Activated CD8-positive, alpha-beta T cell treated with anti-CD3 and anti-CD28 coated beads for 36 hours (primary cell): ENCODE measurements at regions not wholly inside any gene's neighbourhood (a gene's known extent, or its start where the extent isn't known, plus 50 kb on each side); places are given as distances from the start of the nearest gene placed in this dataset.

Experiments
- ATAC-seq: fragments of 200-7000 bp; cut with Tn5 transposase; one replicate; pipeline ENCODE4 v1.10.0; 2021; ENCODE audit warnings: mild to moderate bottlenecking, moderate library complexity
- CTCF ChIA-PET: fragments of 350-600 bp; sonication (Branson Sonifier 250); formaldehyde crosslinking; loops from one replicate; lab custom pipeline; 2021; ENCODE audit warnings: antibody characterized with exemption; lab: Charles Lee
- POLR2A ChIA-PET: fragments of 350-600 bp; sonication (Branson Sonifier 250); formaldehyde crosslinking; loops from one replicate; lab custom pipeline; 2021; ENCODE audit warnings: antibody characterized with exemption; lab: Charles Lee
- DNase-seq: peaks from one replicate; pipeline ENCODE4 v3.0.0-alpha.2; 2020
- H3K27ac Mint-ChIP-seq: one replicate; pipeline ENCODE4 v1.8.0; 2021; ENCODE audit warnings: mild to moderate bottlenecking, mixed read lengths
- H3K27me3 Mint-ChIP-seq: one replicate; pipeline ENCODE4 v1.8.0; 2021; ENCODE audit warnings: mixed read lengths
- H3K36me3 Mint-ChIP-seq: one replicate; pipeline ENCODE4 v1.8.0; 2021; ENCODE audit warnings: low read depth, mixed read lengths
- H3K4me1 Mint-ChIP-seq: one replicate; pipeline ENCODE4 v1.8.0; 2021; ENCODE audit warnings: low read depth, mixed read lengths
- H3K4me3 Mint-ChIP-seq: one replicate; pipeline ENCODE4 v1.8.0; 2021; ENCODE audit warnings: mild to moderate bottlenecking, moderate library complexity, mixed read lengths
- H3K9me3 Mint-ChIP-seq: one replicate; pipeline ENCODE4 v1.8.0; 2021; ENCODE audit warnings: mixed read lengths
- CTCF ChIP-seq: fragments of 200-600 bp; IDR thresholded peaks from one replicate; pipeline ENCODE4 v1.8.0; 2022; ENCODE audit warnings: antibody characterized with exemption, mild to moderate bottlenecking
- intact Hi-C: fragments of 100-400 bp; cut with micrococcal nuclease; formaldehyde crosslinking; loops from one replicate; pipeline ENCODE4 v1.10.0; 2022

GRCh38 chr6:21733311-21733710 lies 139.8 kb downstream of the SOX4 start:
- intact Hi-C loops: no loop called here

GRCh38 chr6:21734204-21734603 lies 140.7 kb downstream of the SOX4 start:
- H3K4me3 Mint-ChIP-seq: no peak overlapping the region
- H3K27ac Mint-ChIP-seq: no peak overlapping the region
- POLR2A ChIA-PET: no interaction called here
- TF ChIP-seq CTCF: no peak
- intact Hi-C loops: no loop called here
- H3K27me3 Mint-ChIP-seq: peaks cover 12% of the 10 kb centered on the region
- CTCF ChIA-PET: no interaction called here
- ATAC-seq (no peak), DNase-seq (no peak)
- H3K36me3 Mint-ChIP-seq: no peaks in the 10 kb centered on the region
- no peaks in the 10 kb centered on the region for H3K9me3 Mint-ChIP-seq
- peaks cover 5% of the 10 kb centered on the region for H3K4me1 Mint-ChIP-seq

More at GRCh38 chr6:21733311-21733710, 139.8 kb downstream of the SOX4 start:
- Mint-ChIP-seq H3K27me3 (peaks cover 12% of the 10 kb centered on the region), H3K36me3 (no peaks in the 10 kb centered on the region), H3K27ac (no peak overlapping the region), H3K9me3 (no peaks in the 10 kb centered on the region), H3K4me1 (peaks cover 5% of the 10 kb centered on the region), H3K4me3 (no peak overlapping the region)
- no peak for ATAC-seq
- DNase-seq: no peak
- no peak for TF ChIP-seq CTCF
- POLR2A ChIA-PET: no interaction called here
- CTCF ChIA-PET: no interaction called here

GRCh38 chr6:21738180-21739094 lies 144.9 kb downstream of the SOX4 start:
- ChIA-PET CTCF (no interaction called here), POLR2A (interaction anchor here (0.6 kb wide), 1 partner anchor 954 kb away, joined by 3 read pairs; no protein-coding TSS in a partner anchor)

GRCh38 chr6:21739241-21739640 lies 145.7 kb downstream of the SOX4 start:
- Mint-ChIP-seq H3K27me3 (peaks cover 13% of the 10 kb centered on the region), H3K9me3 (no peaks in the 10 kb centered on the region), H3K36me3 (no peaks in the 10 kb centered on the region), H3K4me1 (peaks cover 5% of the 10 kb centered on the region), H3K4me3 (no peak overlapping the region), H3K27ac (no peak overlapping the region)
- TF ChIP-seq CTCF: no peak
- ChIA-PET POLR2A (interaction anchor here (0.6 kb wide), 1 partner anchor 953 kb away, joined by 3 read pairs; no protein-coding TSS in a partner anchor), CTCF (no interaction called here)
- ATAC-seq (no peak), DNase-seq (no peak)
- intact Hi-C loops: no loop called here

More at GRCh38 chr6:21738180-21739094, 144.9 kb downstream of the SOX4 start:
- no peaks in the 10 kb centered on the region for H3K36me3 Mint-ChIP-seq
- H3K27ac Mint-ChIP-seq: no peak overlapping the region
- no peaks in the 10 kb centered on the region for H3K9me3 Mint-ChIP-seq
- peaks cover 5% of the 10 kb centered on the region for H3K4me1 Mint-ChIP-seq
- ATAC-seq (no peak), DNase-seq (no peak)
- H3K27me3 Mint-ChIP-seq: peaks cover 14% of the 10 kb centered on the region
- H3K4me3 Mint-ChIP-seq: no peak overlapping the region
- intact Hi-C loops: no loop called here
- no peak for TF ChIP-seq CTCF

- ChIA-PET POLR2A (no interaction called here), CTCF (no interaction called here)
- Mint-ChIP-seq H3K36me3 (no peaks in the 10 kb centered on the region), H3K4me1 (peaks cover 5% of the 10 kb centered on the region), H3K27me3 (peaks cover 11% of the 10 kb centered on the region), H3K27ac (no peak overlapping the region), H3K9me3 (no peaks in the 10 kb centered on the region), H3K4me3 (no peak overlapping the region)
- DNase-seq (no peak), ATAC-seq (no peak)
- intact Hi-C loops: no loop called here
- TF ChIP-seq CTCF: no peak
Observed at GRCh38 chr6:21739838-21740237, 146.3 kb downstream of the SOX4 start.
